GM21723 (cell line): ENCODE measurements at regions not wholly inside any gene's neighbourhood (a gene's known extent, or its start where the extent isn't known, plus 50 kb on each side); places are given as distances from the start of the nearest gene placed in this dataset.
"Not testable (repeated sequence)": the region's sequence is repeated elsewhere in the genome, so short reads cannot be mapped to it uniquely, and the experiment has no call there.

Experiments
- ATAC-seq: cut with Tn5 transposase; IDR thresholded peaks from one replicate; pipeline ENCODE4 v1.9.1; 2021; ENCODE audit warnings: mild to moderate bottlenecking, moderate library complexity; ENCODE audit not compliant: unreplicated experiment

GRCh38 chr2:34519659-34520058, 920.6 kb upstream of the FAM98A start:
- no peak for ATAC-seq

GRCh38 chr2:34498561-34498960, 899.5 kb upstream of the FAM98A start:
- no peak for ATAC-seq

- not testable (repeated sequence) for ATAC-seq
Measured at GRCh38 chr2:34494192-34494591, 895.1 kb upstream of the FAM98A start.

- ATAC-seq, result no peak
Measured at GRCh38 chr2:34492561-34493455, 893.7 kb upstream of the FAM98A start.

- no peak for ATAC-seq
Measured at GRCh38 chr2:34486965-34487364, 887.9 kb upstream of the FAM98A start.

- no peak for ATAC-seq
Measured at GRCh38 chr2:34481542-34481941, 882.4 kb upstream of the FAM98A start.

- ATAC-seq, result no peak
Measured at GRCh38 chr2:34480366-34480765, 881.3 kb upstream of the FAM98A start.

- no peak for ATAC-seq
Measured at GRCh38 chr2:34475156-34475555, 876.1 kb upstream of the FAM98A start.

- ATAC-seq, result no peak
Measured at GRCh38 chr2:34474646-34475045, 875.5 kb upstream of the FAM98A start.

GRCh38 chr2:34447097-34447496, 848.0 kb upstream of the FAM98A start:
- no peak for ATAC-seq

- ATAC-seq, result no peak
Measured at GRCh38 chr2:34423301-34423700, 824.2 kb upstream of the FAM98A start.

- no peak for ATAC-seq
Measured at GRCh38 chr2:34419856-34420255, 820.8 kb upstream of the FAM98A start.

- ATAC-seq, result no peak
Measured at GRCh38 chr2:34416856-34417255, 817.8 kb upstream of the FAM98A start.

- ATAC-seq, result no peak
Measured at GRCh38 chr2:34414856-34415255, 815.8 kb upstream of the FAM98A start.

GRCh38 chr2:34408100-34408499, 809.0 kb upstream of the FAM98A start:
- ATAC-seq, result no peak

GRCh38 chr2:34403512-34403911, 804.4 kb upstream of the FAM98A start:
- no peak for ATAC-seq

- ATAC-seq, result no peak
Measured at GRCh38 chr2:34402376-34402775, 803.3 kb upstream of the FAM98A start.

- ATAC-seq, result no peak
Measured at GRCh38 chr2:34401186-34401585, 802.1 kb upstream of the FAM98A start.

- no peak for ATAC-seq
Measured at GRCh38 chr2:34388446-34388845, 789.3 kb upstream of the FAM98A start.

- no peak for ATAC-seq
Measured at GRCh38 chr2:34387536-34387935, 788.4 kb upstream of the FAM98A start.

GRCh38 chr2:34379586-34379985, 780.5 kb upstream of the FAM98A start:
- ATAC-seq, result no peak

GRCh38 chr2:34373586-34374233, 774.6 kb upstream of the FAM98A start:
- no peak for ATAC-seq
